HCT116 (cell line): ENCODE measurements at regions not wholly inside any gene's neighbourhood (a gene's known extent, or its start where the extent isn't known, plus 50 kb on each side); places are given as distances from the start of the nearest gene placed in this dataset.

Experiments used
- ATAC-seq: fragments of 200-7000 bp; cut with Tn5 transposase; 2 replicates; pipeline ENCODE4 v1.9.1; 2020; ENCODE audit warnings: mild to moderate bottlenecking, moderate library complexity
- BruUV-seq: library from RNA; stranded (reverse); fragments of 400-500 nt; replicated peaks from 2 replicates; lab custom pipeline; 2021; lab: Mats Ljungman, UMichigan
- CTCF ChIA-PET: fragments of 300-600 bp; sonication (Branson Sonifier 250); formaldehyde crosslinking; loops from one replicate; lab custom pipeline; 2021; ENCODE audit warnings: antibody characterized with exemption; lab: Charles Lee
- POLR2A ChIA-PET: fragments of 300-600, 350-600 bp; sonication (Branson Sonifier 250); formaldehyde crosslinking; loops from one replicate; lab custom pipeline; 2021; ENCODE audit warnings: antibody characterized with exemption; lab: Charles Lee
- RAD21 ChIA-PET, 2 experiments: fragments of 300-600 bp; sonication (Branson Sonifier 250); formaldehyde crosslinking; loops; one replicate each; lab custom pipeline; 2023; ENCODE audit warnings: low total read pairs in 2 of 2; ENCODE audit not compliant: uncharacterized antibody in 2 of 2, unreplicated experiment in 2 of 2, low non-redundant PET in 1 of 2; lab: Charles Lee
- DNase-seq: peaks from one replicate; pipeline ENCODE4 v3.0.0-alpha.2; 2010; ENCODE audit warnings: low read depth, low spot score
- H2AFZ ChIP-seq: fragments of 200-600 bp; shearing (Covaris generic), sonication (generic); 2 replicates; pipeline ENCODE4 v1.6.1; 2017; ENCODE audit warnings: low read depth, mixed run types, mixed read lengths, antibody characterized with exemption, low read length; ENCODE audit not compliant: poor library complexity, severe bottlenecking
- H3K27ac ChIP-seq: 2 replicates; pipeline ENCODE4 v1.5.1; 2012; ENCODE audit warnings: low read depth, low read length
- H3K27me3 ChIP-seq: fragments of 200-600 bp; sonication (generic); 2 replicates; pipeline ENCODE4 v1.6.1; 2016; ENCODE audit warnings: mixed run types, low read length, mixed read lengths; ENCODE audit not compliant: insufficient read depth
- H3K36me3 ChIP-seq, 2 experiments: fragments of 200-500 bp in 1 of 2; fragments of 200-600 bp in 1 of 2; sonication (Bioruptor generic) in 1 of 2; sonication (generic) in 1 of 2; 2 replicates each; pipeline versions ENCODE4 v1.5.1 to v1.6.1; 2014 to 2016; ENCODE audit warnings: low read length in 2 of 2, inconsistent platforms in 1 of 2, mixed read lengths in 1 of 2, mixed run types in 1 of 2; ENCODE audit not compliant: insufficient read depth in 2 of 2, control insufficient read depth in 1 of 2
- H3K4me1 ChIP-seq, 2 experiments: fragments of 200-600 bp in 1 of 2; sonication (generic) in 1 of 2; 2 replicates each; pipeline versions ENCODE4 v1.5.1 to v1.6.1; 2012 to 2017; ENCODE audit warnings: low read length in 2 of 2, inconsistent platforms in 1 of 2, mild to moderate bottlenecking in 1 of 2, mixed read lengths in 1 of 2, mixed run types in 1 of 2, moderate library complexity in 1 of 2; ENCODE audit not compliant: insufficient read depth in 2 of 2, control insufficient read depth in 1 of 2
- H3K4me2 ChIP-seq: fragments of 200-600 bp; sonication (generic); 2 replicates; pipeline ENCODE4 v1.6.1; 2017; ENCODE audit warnings: mixed run types, low read length, mixed read lengths
- H3K4me3 ChIP-seq, 2 experiments: fragments of 200-600 bp in 1 of 2; sonication (generic) in 1 of 2; replicated peaks in 1 of 2; 2 replicates each; pipeline ENCODE4 v1.5.1; 2011 to 2016; ENCODE audit warnings: low read length in 2 of 2, control low read depth in 1 of 2, low read depth in 1 of 2, mild to moderate bottlenecking in 1 of 2, mixed read lengths in 1 of 2, mixed run types in 1 of 2
- H3K79me2 ChIP-seq: fragments of 200-600 bp; sonication (generic); 2 replicates; pipeline ENCODE4 v1.6.1; 2017; ENCODE audit warnings: mild to moderate bottlenecking, mixed run types, low read length, moderate library complexity, mixed read lengths; ENCODE audit not compliant: insufficient read depth
- H3K9ac ChIP-seq: fragments of 200-600 bp; sonication (generic); 2 replicates; pipeline ENCODE4 v1.6.1; 2016; ENCODE audit warnings: low read length, mixed read lengths
- H3K9me2 ChIP-seq: fragments of 200-600 bp; sonication (generic), shearing (Covaris generic); 2 replicates; pipeline ENCODE4 v1.6.1; 2017; ENCODE audit warnings: mixed run types, mild to moderate bottlenecking, moderate library complexity; ENCODE audit not compliant: insufficient read depth
- H3K9me3 ChIP-seq, 2 experiments: fragments of 200-500 bp in 1 of 2; fragments of 200-600 bp in 1 of 2; sonication (Bioruptor generic) in 1 of 2; sonication (generic) in 1 of 2; 2 replicates each; pipeline ENCODE4 v1.6.1; 2014 to 2017; ENCODE audit warnings: low read length in 2 of 2, mixed read lengths in 2 of 2, inconsistent platforms in 1 of 2, low read depth in 1 of 2, mild to moderate bottlenecking in 1 of 2, mixed run types in 1 of 2, moderate library complexity in 1 of 2; ENCODE audit not compliant: control insufficient read depth in 1 of 2, insufficient read depth in 1 of 2
- H4K20me1 ChIP-seq: fragments of 200-600 bp; sonication (generic), shearing (Covaris generic); 2 replicates; pipeline ENCODE4 v1.6.1; 2017; ENCODE audit warnings: mixed run types, mild to moderate bottlenecking, moderate library complexity; ENCODE audit not compliant: insufficient read depth
- EZH2 ChIP-seq: fragments of 200-600 bp; sonication (generic); IDR thresholded peaks from 2 replicates; pipeline ENCODE4 v1.6.1; 2017; ENCODE audit warnings: antibody characterized with exemption, mixed run types
- FOSL1 ChIP-seq: IDR thresholded peaks from 2 replicates; pipeline ENCODE4 v1.6.1; 2012; ENCODE audit warnings: low read depth
- ZNF274 ChIP-seq: fragments of 200-500 bp; sonication (Bioruptor generic); IDR thresholded peaks from 2 replicates; pipeline ENCODE4 v1.6.1; 2014; ENCODE audit warnings: mild to moderate bottlenecking, low read depth, low read length, inconsistent platforms
- intact Hi-C: fragments of 100-400 bp; cut with micrococcal nuclease; formaldehyde crosslinking; loops from 2 replicates; pipeline ENCODE4 v1.10.0; 2022
- TF ChIP-seq, protein P1 (sequence below): IDR thresholded peaks from 2 replicates; pipeline ENCODE4 v1.6.1; 2012
- TF ChIP-seq, protein P2 (sequence below): IDR thresholded peaks from 2 replicates; pipeline ENCODE4 v1.6.1; 2012; ENCODE audit warnings: low read depth
- TF ChIP-seq, protein P3 (sequence below): IDR thresholded peaks from 2 replicates; pipeline ENCODE4 v1.6.1; 2011; ENCODE audit warnings: mild to moderate bottlenecking, low read length, moderate library complexity; ENCODE audit not compliant: insufficient replicate concordance; ENCODE audit errors: extremely low read depth

DNA sequence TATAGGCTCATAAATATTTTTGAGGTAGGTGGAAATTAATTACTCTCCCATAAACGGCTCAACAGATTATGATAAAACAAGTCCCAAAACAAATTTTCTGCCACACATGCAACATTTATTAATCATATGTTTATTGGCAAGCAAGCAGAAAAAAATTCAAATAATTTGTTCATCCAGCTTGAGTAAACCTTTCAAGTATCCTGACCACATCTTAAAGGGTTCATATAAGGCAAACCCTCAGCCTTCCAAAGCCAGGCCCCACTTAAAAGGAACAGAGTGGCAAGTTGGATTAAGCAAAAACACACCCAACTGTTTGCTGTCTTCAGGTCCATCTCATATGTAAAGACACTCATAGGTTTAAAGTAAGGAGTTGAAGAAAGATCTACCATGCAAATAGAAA lies 1042.3 kb downstream of the DIPK2A start:
- Histone ChIP-seq H3K4me3 (no peak overlapping the region), H3K9me2 (no peaks in the 10 kb centered on the region), H2AFZ (no peak overlapping the region), H3K27me3 (no peaks in the 10 kb centered on the region), H3K36me3 (no peaks in the 10 kb centered on the region), H3K4me1 (no peaks in the 10 kb centered on the region), H3K79me2 (no peaks in the 10 kb centered on the region), H3K4me2 (no peak overlapping the region), H3K9me3 (no peaks in the 10 kb centered on the region), H3K27ac (no peak overlapping the region), H4K20me1 (no peaks in the 10 kb centered on the region), H3K9ac (no peak overlapping the region)
- ATAC-seq, result no peak
- ChIA-PET CTCF (no interaction called here), RAD21 (no interaction called here), POLR2A (no interaction called here)
- intact Hi-C loops, result no loop called here
- TF ChIP-seq, protein P1, sequence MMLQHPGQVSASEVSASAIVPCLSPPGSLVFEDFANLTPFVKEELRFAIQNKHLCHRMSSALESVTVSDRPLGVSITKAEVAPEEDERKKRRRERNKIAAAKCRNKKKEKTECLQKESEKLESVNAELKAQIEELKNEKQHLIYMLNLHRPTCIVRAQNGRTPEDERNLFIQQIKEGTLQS, result no peak
- TF ChIP-seq, protein P2, sequence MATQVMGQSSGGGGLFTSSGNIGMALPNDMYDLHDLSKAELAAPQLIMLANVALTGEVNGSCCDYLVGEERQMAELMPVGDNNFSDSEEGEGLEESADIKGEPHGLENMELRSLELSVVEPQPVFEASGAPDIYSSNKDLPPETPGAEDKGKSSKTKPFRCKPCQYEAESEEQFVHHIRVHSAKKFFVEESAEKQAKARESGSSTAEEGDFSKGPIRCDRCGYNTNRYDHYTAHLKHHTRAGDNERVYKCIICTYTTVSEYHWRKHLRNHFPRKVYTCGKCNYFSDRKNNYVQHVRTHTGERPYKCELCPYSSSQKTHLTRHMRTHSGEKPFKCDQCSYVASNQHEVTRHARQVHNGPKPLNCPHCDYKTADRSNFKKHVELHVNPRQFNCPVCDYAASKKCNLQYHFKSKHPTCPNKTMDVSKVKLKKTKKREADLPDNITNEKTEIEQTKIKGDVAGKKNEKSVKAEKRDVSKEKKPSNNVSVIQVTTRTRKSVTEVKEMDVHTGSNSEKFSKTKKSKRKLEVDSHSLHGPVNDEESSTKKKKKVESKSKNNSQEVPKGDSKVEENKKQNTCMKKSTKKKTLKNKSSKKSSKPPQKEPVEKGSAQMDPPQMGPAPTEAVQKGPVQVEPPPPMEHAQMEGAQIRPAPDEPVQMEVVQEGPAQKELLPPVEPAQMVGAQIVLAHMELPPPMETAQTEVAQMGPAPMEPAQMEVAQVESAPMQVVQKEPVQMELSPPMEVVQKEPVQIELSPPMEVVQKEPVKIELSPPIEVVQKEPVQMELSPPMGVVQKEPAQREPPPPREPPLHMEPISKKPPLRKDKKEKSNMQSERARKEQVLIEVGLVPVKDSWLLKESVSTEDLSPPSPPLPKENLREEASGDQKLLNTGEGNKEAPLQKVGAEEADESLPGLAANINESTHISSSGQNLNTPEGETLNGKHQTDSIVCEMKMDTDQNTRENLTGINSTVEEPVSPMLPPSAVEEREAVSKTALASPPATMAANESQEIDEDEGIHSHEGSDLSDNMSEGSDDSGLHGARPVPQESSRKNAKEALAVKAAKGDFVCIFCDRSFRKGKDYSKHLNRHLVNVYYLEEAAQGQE, result no peak
- TF ChIP-seq ZNF274 (no peak), FOSL1 (no peak), EZH2 (no peak)
- TF ChIP-seq, protein P3, sequence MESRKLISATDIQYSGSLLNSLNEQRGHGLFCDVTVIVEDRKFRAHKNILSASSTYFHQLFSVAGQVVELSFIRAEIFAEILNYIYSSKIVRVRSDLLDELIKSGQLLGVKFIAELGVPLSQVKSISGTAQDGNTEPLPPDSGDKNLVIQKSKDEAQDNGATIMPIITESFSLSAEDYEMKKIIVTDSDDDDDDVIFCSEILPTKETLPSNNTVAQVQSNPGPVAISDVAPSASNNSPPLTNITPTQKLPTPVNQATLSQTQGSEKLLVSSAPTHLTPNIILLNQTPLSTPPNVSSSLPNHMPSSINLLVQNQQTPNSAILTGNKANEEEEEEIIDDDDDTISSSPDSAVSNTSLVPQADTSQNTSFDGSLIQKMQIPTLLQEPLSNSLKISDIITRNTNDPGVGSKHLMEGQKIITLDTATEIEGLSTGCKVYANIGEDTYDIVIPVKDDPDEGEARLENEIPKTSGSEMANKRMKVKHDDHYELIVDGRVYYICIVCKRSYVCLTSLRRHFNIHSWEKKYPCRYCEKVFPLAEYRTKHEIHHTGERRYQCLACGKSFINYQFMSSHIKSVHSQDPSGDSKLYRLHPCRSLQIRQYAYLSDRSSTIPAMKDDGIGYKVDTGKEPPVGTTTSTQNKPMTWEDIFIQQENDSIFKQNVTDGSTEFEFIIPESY, result no peak
- no TSS peak for BruUV-seq
- DNase-seq, result no peak
